ENCODE measurements at regions not wholly inside any gene's neighbourhood (a gene's known extent, or its start where the extent isn't known, plus 50 kb on each side); places are given as distances from the start of the nearest gene placed in this dataset.

DNA sequence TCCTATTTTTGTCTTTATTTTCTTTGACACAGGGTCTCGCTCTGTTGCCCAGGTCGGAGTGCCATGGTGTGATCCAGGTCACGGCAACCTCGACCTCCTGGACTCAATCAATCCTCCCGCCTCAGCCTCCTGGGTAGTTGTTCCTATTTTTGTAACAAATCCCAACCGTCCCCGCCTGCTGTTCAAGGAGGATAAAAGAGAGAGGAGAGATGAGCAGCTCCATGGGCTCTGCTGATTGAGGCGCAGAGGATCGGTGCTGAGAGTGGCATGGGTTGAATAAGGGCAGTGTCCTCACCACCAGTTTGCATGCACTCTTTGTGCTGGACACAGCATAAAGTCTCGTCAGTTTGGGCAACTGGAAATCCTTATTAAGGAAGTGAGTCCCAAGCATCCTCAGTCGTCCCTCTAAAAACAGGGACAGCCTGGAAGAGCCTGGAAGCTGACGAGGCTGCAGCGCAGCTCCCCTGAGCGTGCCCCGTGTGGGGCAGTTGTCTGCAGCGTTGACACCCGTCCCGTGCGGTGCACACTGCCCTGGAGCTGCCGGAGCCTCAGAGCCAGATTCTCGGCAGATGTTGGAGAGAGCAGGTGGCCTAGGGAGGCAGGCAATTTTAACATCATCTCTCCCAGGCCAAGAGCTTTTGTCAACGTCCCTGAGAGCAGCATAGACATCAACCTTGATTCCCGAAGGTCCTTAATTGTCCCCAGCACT is 404.2 kb upstream of the RNF32 start:
- TF ChIP-seq ZFX (IDR thresholded peaks at IDR 0.05): no peak
- H3K27ac ChIP-seq: no peak overlapping the region

DNA sequence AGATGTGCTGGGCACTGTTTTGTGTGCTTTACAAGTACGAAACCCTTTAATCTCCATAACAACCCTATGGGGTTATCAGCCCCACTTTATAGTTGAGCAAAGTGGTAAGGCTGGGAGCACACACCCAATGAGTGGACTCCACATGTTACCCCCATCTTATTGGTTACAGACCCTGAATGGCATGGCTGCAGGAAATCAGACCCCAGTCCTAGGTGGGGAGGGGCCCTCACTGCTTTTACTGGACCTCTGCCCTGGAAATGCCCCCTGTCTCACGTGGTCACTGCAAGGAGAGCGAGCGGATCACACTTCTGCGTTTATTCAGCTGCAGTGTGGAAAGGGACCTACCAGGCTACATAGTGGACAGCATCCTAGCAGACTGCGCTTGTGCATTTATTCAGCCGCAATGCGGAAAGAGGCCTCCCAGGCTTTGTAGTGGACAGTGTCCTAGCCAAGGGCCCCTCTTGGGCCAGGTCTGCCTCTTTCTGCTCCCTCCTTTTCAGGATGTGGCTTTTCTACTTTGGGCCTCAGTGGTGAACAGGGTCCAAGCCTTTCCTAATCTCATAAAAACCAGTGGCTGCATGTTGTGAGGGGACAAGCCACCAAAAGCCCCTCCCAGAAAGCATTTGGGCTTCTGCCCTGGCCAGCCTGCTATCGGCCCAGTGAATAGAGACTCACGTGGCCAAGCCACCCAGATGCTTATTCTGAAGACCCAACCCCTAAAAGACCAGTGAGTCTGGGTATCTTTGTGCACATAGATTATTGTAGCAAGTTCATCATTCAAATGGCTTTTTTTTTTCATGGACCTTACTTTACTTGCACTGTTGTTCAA is 405.7 kb upstream of the RNF32 start:
- no peak for TF ChIP-seq ZFX (IDR thresholded peaks at IDR 0.05)
- TF ChIP-seq, protein P1, sequence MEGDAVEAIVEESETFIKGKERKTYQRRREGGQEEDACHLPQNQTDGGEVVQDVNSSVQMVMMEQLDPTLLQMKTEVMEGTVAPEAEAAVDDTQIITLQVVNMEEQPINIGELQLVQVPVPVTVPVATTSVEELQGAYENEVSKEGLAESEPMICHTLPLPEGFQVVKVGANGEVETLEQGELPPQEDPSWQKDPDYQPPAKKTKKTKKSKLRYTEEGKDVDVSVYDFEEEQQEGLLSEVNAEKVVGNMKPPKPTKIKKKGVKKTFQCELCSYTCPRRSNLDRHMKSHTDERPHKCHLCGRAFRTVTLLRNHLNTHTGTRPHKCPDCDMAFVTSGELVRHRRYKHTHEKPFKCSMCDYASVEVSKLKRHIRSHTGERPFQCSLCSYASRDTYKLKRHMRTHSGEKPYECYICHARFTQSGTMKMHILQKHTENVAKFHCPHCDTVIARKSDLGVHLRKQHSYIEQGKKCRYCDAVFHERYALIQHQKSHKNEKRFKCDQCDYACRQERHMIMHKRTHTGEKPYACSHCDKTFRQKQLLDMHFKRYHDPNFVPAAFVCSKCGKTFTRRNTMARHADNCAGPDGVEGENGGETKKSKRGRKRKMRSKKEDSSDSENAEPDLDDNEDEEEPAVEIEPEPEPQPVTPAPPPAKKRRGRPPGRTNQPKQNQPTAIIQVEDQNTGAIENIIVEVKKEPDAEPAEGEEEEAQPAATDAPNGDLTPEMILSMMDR (conservative IDR thresholded peaks at IDR 0.05): no peak
- H3K27ac ChIP-seq: no peak overlapping the region

DNA sequence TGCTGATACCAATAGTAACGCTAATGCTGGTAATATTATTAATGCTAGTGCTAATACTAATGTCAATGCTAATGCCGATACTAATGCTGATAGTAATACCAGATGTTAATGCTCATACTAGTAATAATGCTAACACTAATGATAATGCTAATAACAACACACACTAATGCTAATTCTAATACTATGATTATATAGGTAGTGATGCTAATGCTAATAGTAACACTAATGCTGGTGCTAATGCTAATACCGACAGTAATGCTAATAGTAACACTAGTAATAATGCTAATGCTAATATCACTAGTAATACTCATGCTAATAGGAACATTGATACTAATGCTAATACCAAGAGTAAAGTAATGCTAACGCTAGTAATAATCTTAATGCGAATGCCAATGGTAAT is 406.4 kb upstream of the RNF32 start:
- TF ChIP-seq, protein P1 (conservative IDR thresholded peaks at IDR 0.05): no peak
- TF ChIP-seq ZFX (IDR thresholded peaks at IDR 0.05): no peak
- H3K27ac ChIP-seq: no peak overlapping the region

DNA sequence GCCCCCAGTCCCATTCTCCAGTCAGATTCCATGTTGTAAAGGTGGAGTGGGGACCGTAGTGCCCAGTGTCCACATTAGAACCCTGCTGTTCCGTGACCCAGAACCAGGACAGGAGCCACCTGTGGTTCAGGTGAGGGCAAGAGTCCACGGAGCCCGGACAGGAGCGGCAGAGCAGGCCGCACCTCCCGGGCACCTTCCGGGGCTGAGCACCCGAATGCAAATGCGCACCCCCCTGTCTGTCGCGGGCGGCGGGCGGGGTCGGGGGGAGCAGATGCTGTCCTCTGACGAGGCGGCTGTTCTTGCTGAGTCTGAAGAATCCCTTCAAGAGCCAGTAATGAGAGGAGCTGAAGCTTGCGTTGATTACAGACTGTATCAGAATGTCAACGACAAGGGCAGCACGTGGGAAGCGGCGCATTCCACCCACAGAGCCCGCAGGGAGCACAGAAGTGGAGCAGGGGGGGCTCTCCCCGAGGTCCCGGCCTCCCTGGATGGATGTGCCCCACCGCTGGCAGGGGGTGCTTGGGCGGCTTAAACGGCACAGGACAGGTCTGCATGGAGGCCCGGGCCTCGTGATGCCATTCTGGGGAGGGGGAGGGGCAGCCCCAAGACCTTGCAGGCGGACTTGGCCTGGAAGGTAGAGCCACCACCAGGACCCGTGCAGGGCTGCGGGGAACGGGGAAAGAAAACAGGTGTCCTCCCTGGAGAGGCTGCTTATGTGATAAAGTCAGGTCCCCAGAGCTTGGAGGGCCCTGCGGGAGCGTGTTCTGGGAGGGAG is 407.5 kb upstream of the RNF32 start:
- TF ChIP-seq, protein P1 (conservative IDR thresholded peaks at IDR 0.05): no peak
- no peak for TF ChIP-seq ZFX (IDR thresholded peaks at IDR 0.05)
- H3K27ac ChIP-seq: no peak overlapping the region

DNA sequence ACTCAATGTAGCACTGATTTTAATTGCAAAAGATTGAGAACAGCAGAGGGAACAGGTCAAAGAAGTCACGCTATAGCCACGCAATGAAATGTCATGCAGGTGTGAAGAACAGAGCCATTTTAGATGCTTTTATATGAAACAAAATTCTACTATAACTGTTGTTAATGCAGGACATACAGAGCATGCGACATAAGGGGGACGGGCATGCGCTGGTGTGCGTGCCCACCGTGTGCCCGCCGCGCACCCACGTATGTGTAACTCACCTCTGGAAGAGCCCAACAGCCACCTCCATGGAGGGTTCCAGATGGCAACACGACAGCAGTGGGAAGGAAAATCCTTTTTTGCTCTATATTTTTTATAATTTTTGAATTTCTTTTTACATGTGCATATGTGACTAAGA is 410.0 kb upstream of the RNF32 start:
- no peak overlapping the region for H3K27ac ChIP-seq
- TF ChIP-seq, protein P1 (conservative IDR thresholded peaks at IDR 0.05): no peak
- TF ChIP-seq ZFX (IDR thresholded peaks at IDR 0.05): no peak

DNA sequence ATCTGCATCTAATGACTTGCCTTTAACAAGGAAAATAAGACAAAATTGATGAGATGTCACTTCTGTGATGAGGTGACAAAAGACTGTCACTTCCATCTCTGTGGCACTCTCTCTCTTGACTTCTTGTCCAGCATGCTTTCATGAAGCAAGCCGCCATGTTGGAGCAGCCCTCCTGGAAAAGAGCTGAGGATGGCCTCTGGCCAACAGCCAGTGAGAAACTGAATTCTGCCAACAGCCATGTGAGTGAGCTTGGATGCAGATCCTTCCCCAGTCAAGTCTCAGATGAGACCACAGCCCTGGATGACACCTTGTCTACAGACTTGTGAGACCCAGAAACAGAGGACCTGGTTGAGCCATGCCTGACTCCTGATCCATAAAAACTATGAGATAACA is 412.6 kb upstream of the SHH start:
- no peak overlapping the region for H3K27ac ChIP-seq
- TF ChIP-seq, protein P1 (conservative IDR thresholded peaks at IDR 0.05): no peak
- TF ChIP-seq ZFX (IDR thresholded peaks at IDR 0.05): no peak

DNA sequence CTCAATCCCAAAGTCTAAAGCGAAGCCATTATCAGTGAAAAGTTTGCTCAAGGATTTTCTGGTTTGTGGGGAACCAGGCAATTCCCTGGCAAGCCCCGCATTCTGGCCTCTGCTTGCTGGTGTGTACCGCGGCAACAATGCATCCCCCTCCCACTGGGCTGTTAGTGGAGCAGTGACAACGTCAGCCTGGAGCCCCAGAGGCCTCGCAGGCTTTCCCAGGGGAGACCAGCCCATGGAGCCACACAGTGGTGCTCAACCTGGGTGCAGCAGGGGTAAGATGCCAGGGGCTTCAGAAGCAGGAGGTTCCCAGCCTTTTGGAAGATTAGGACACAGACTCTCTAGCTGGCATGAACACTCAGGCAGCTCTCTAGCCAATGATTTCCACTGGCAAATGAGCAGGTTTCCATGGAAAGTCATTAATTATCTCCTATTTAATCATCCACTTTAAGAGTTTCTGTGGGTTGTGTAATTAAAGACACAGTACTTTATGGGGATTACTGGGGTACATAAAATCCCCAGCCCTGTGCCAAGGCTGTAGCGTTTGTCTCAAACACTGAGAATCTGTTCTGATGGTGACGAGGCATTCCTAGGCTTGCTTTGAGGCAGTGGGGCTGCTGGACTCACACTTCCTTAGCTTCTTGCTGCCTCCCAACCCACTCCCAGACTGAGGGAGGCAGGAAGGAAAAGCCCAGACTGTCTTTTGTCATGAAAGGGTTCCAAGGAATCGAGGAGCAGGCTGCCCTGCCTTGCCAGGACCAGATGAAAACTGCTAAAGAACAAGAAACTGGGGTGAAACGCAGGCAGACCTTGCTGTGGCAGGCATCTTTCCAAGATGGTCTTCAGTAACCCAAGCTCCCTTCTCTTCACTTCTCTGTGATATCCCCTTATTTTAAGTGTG is 411.9 kb upstream of the SHH start:
- TF ChIP-seq ZFX (IDR thresholded peaks at IDR 0.05): no peak
- TF ChIP-seq, protein P1 (conservative IDR thresholded peaks at IDR 0.05): no peak

More for the DNA sequence above, 411.9 kb upstream of the SHH start:
- no peak overlapping the region for H3K27ac ChIP-seq

Data from C4-2B (cell line).